Activated CD4-positive, alpha-beta T cell treated with anti-CD3 and anti-CD28 coated beads for 48 hours (primary cell): ENCODE measurements at regions not wholly inside any gene's neighbourhood (a gene's known extent, or its start where the extent isn't known, plus 50 kb on each side); places are given as distances from the start of the nearest gene placed in this dataset.
A peak's percentile ranks its signal among the peaks of the same experiment; 100 is the strongest.
"Not testable (repeated sequence)": the region's sequence is repeated elsewhere in the genome, so short reads cannot be mapped to it uniquely, and the experiment has no call there.

Experiments
- DNase-seq: peaks from one replicate; pipeline ENCODE4 v3.0.0-alpha.2; 2020

- DNase-seq, result no peak
Measured at GRCh38 chr21:34274001-34274400, 89.8 kb upstream of the KCNE2 start.

DNA sequence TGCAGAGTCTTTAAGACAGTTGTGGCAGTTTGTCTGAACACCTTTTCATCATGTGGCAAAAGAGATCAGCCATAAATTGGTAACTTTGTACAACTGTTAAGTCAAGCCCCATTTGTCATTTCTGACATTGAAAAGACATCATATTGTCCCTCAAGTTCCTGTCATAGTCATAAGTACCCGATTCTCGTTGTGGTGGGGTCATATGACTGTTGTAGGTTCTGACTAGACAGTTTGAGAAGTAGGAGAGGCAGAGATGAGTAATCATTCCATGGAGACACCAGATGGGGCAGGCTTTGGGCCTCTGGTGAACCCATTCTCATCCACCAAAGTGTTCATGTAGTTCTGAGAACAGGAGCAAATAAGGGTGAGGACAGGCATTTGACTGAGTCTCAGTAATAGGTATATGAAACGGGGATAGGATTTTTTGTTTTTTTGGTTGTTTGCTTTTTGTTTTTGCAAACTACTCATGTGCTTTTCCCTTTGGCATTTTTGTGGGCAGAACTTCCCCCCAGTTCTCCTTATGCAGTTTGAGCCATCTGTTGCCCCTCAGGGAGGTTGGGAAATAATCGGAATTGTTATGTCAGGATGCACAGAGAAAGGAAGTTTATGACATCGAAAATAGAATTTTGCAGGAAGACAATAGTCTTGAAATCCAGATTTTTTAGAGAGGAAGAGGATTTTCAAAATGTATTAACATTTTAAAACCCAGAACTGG lies 86.9 kb upstream of the KCNE2 start:
- peak; percentile 62 for DNase-seq

- DNase-seq, result no peak
Measured at GRCh38 chr21:34278451-34278850, 85.4 kb upstream of the KCNE2 start.

DNA sequence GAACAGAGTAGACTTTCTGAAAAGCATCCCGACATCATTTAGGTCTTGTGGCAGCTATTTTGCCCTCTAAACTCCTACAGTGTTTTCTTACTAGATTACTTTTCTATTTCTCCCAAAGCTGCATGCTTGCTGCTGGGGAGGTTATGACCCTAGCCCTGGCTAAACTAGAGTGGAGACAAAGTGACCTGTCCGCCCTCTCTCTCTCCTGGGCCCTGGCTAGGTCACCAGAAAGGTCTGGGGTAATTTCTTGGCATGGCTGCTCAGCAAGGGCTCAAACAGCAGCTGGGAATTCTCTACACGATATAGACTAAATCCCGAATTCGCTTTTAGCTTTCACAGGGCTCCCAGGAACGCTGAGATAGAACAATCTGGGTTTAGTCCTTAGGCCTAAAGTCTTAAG lies 84.5 kb upstream of the KCNE2 start:
- DNase-seq, result no peak

DNA sequence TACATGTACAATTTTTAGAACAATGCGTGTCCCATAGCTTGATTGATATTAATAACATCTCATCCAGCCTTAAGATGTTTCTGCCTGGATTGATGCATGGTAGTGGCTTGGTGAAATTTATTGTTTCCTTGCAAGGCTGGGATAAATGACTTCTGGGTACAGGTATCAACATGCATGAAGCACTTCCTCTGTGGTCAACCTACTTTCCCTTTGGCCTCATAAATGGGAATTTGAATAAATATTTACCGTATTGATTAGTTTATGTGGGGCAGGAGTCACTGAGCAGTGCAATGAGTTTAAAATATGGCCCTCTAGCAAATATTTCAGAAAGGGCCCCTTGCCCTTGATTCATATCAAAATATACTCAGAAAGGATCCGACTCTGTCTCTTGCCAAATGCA lies 83.9 kb upstream of the KCNE2 start:
- no peak for DNase-seq

DNA sequence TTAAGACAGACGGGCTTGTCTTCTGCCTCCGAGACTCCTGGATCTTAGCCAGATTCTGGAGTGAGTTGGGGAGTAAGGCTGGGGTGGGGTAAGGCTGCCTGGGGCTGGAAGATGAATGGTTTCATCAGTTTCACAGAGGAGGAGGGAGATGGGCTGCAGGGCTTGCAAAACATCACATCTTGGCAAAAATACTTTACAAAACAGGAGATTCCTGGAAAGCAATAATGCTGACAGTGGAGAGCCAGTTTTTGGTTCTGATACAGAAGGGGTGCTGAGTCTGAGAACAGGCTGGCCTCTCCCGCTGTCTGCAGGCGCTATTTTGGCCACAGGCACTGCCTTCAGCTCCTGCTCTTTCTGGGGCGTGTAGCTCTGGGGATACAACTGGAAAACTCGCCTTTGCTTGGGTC lies 83.4 kb upstream of the KCNE2 start:
- no peak for DNase-seq

- DNase-seq, result no peak
Measured at GRCh38 chr21:34280959-34281358, 82.8 kb upstream of the KCNE2 start.

- no peak for DNase-seq
Measured at GRCh38 chr21:34282223-34282622, 81.6 kb upstream of the KCNE2 start.

DNA sequence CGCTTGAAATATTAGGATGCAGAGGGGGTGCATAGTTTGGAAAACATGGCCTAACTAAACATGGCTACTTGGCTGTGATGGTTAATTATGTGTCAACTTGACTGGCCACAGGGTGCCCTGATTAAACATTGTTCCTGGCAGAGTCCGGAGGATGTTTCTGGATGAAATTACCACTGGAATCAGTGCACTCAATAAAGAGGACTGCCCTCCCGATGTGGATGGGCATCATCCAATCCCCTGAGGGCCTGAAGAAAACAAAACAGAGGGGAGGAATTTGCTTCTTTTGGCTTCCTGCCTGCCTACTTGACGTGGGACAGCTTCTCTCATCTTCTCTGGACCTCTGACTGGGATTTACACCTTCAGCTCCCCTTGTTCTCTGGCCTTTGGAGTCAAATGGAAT lies 79.1 kb upstream of the KCNE2 start:
- no peak for DNase-seq

DNA sequence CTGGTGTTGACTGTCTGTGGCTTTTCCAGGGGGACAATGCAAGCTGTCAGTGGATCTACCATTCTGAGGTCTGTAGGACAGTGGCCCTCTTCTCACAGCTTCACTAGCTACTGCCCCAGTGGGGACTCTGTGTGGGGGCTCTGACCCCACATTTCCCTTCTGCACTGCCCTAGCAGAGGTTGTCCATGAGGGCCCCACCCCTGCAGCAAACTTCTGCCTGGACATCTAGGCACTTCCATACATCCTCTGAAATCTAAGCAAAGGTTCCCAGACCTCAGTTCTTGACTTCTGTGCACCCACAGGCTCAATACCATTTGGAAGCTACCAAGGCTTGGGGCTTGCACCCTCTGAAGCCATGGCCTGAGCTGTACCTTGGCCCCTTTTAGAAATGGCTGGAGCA lies 75.8 kb upstream of the KCNE2 start:
- not testable (repeated sequence) for DNase-seq

- DNase-seq, result no peak
Measured at GRCh38 chr21:34289856-34290255, 74.0 kb upstream of the KCNE2 start.

- no peak for DNase-seq
Measured at GRCh38 chr21:34296878-34297277, 66.9 kb upstream of the KCNE2 start.

- DNase-seq, result no peak
Measured at GRCh38 chr21:34298534-34299167, 65.2 kb upstream of the KCNE2 start.

DNA sequence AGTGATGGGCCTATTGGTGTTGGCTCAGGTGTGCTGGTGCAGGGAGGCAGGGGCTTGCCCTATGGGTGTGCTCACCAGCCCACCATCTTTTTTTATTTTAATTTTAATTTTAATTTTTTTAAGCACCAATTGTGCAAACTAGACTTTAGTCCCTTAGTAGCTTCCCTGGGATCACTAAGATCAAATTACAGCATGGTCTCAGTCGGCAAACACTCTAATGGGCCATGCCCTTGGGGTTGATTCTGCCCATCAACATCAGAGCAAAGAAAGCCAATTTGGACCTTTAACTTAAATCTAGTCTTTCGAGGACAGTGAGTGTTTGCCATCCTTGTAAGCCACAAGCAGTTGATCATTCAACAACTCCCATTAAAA lies 64.7 kb upstream of the KCNE2 start:
- DNase-seq, result no peak

DNA sequence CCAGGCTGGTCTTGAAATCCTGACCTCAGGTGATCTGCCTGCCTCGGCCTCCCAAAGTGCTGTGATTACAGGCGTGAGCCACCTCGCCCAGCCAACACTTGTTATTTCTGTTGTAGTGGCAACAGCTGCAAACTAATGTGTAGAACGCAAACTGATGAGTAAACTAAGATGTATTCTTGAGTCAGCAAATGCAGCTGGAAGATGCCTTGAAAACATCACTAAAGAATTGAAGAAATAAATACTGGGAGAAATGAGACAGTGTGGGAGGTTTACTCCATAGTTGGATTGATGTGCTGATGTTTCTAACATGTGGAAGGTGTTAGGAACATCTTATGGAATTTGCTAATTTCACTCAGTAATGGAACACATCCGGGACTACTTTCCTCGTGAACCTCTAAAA lies 61.3 kb upstream of the KCNE2 start:
- DNase-seq, result no peak

DNA sequence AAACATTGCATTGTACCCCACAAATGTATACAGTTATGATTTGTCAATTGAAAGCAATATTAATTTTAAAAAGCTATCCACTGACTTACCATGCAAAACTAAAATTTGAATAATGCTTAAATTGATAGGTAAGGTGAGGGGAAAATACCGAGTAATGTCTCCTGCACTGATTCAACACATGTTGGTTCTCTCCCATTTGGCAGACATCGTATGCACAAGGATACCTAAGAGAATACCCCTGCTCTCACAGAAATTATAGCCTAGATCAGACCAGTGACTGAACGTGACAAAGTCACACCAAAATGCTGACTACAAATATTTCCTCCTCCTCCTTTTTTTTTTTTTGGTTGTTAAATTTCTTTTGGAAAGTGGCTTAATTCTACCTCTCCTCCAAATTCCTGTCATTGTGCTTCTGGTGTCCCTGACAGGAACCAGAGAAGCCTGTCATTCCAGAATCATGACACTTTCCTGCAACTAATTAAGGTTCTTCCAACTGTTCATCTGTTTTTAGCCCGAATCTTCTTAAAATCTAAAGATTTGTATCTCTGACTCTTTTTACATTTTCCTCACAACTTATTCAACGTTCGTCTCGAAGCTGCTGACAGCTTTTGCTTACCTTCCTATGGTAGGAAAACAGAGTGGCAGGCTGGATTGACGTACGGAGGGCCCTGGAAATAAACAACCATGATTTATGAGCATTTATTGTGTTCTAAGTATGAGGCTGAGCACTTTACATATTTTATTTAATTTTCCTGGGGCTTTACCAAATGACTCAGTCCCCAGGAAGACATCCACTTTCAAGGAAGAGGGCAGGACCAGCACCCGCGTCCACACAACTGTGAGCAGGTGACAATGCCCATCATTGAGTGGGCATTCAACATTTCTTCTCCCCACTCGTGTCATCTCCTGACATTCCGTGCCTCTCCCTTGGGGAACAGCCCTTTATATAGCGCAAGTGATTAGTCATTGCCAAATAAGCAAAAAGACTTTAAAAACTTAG lies 57.9 kb upstream of the KCNE2 start:
- DNase-seq, result no peak

GRCh38 chr21:34307991-34308532 lies 55.7 kb upstream of the KCNE2 start:
- DNase-seq, result no peak

GRCh38 chr21:34311561-34312330 lies 52.1 kb upstream of the KCNE2 start:
- no peak for DNase-seq

- no peak for DNase-seq
Measured at GRCh38 chr21:34313116-34313515, 50.7 kb upstream of the KCNE2 start.
